ENCODE measurements at regions not wholly inside any gene's neighbourhood (a gene's known extent, or its start where the extent isn't known, plus 50 kb on each side); places are given as distances from the start of the nearest gene placed in this dataset.

DNA sequence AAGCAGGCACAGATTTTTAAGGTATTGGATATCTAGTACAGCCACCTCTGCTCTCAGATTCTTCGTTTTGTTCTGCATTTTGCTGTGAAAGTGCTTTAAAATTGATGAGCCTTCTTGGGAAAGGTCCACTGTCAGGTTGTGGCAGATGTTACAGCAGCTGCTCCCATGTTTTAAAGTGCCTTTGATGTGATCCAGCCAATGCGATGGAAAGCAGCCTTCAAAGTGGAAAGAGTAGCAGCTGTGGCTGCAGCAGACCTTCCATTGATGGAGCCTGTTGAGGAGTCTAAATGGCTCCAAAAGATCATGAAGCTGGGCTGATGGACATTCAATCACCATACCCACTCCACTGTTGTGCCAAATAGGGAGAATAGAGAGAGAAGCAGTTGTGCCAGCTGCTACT, 816.9 kb downstream of the PLA2G4A start:
- H3K4me3 ChIP-seq (ENCODE audit: low read depth in 1 of 3, low read length in 3 of 3) = no peak overlapping the region
- H3K9me3 ChIP-seq (ENCODE audit: control insufficient read depth in 4 of 4, low read length in 3 of 4) = no peaks in the 10 kb centered on the region
- H3K9ac ChIP-seq (ENCODE audit: low read depth in 1 of 2, low read length in 2 of 2) = no peak overlapping the region
- no peak overlapping the region for H3K27ac ChIP-seq (ENCODE audit: low read depth in 1 of 2, low read length in 2 of 2)
- TF ChIP-seq FOXA2 (IDR thresholded peaks at IDR 0.05) (no peak), FOXA1 (IDR thresholded peaks at IDR 0.05) (no peak), EGR1 (IDR thresholded peaks at IDR 0.05; ENCODE audit: low read depth in 2 of 2) (no peak), RAD21 (IDR thresholded peaks at IDR 0.05) (no peak), HNF4A (conservative IDR thresholded peaks at IDR 0.05) (no peak), NR2F2 (IDR thresholded peaks at IDR 0.05) (no peak), GABPA (IDR thresholded peaks at IDR 0.05 in 1 of 2, conservative IDR thresholded peaks at IDR 0.05 in 1 of 2) (no peak), YY1 (IDR thresholded peaks at IDR 0.05) (no peak), JUND (IDR thresholded peaks at IDR 0.05) (no peak), HNF4G (IDR thresholded peaks at IDR 0.05) (no peak), RXRA (IDR thresholded peaks at IDR 0.05) (no peak), TAF1 (conservative IDR thresholded peaks at IDR 0.05) (no peak), SP1 (IDR thresholded peaks at IDR 0.05) (no peak)
- TF ChIP-seq, protein P1, sequence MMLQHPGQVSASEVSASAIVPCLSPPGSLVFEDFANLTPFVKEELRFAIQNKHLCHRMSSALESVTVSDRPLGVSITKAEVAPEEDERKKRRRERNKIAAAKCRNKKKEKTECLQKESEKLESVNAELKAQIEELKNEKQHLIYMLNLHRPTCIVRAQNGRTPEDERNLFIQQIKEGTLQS (IDR thresholded peaks at IDR 0.05) = no peak
- TF ChIP-seq, protein P2, sequence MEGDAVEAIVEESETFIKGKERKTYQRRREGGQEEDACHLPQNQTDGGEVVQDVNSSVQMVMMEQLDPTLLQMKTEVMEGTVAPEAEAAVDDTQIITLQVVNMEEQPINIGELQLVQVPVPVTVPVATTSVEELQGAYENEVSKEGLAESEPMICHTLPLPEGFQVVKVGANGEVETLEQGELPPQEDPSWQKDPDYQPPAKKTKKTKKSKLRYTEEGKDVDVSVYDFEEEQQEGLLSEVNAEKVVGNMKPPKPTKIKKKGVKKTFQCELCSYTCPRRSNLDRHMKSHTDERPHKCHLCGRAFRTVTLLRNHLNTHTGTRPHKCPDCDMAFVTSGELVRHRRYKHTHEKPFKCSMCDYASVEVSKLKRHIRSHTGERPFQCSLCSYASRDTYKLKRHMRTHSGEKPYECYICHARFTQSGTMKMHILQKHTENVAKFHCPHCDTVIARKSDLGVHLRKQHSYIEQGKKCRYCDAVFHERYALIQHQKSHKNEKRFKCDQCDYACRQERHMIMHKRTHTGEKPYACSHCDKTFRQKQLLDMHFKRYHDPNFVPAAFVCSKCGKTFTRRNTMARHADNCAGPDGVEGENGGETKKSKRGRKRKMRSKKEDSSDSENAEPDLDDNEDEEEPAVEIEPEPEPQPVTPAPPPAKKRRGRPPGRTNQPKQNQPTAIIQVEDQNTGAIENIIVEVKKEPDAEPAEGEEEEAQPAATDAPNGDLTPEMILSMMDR (IDR thresholded peaks at IDR 0.05; ENCODE audit: low read depth, low read length, missing input control) = no peak
- TF ChIP-seq, protein P3, sequence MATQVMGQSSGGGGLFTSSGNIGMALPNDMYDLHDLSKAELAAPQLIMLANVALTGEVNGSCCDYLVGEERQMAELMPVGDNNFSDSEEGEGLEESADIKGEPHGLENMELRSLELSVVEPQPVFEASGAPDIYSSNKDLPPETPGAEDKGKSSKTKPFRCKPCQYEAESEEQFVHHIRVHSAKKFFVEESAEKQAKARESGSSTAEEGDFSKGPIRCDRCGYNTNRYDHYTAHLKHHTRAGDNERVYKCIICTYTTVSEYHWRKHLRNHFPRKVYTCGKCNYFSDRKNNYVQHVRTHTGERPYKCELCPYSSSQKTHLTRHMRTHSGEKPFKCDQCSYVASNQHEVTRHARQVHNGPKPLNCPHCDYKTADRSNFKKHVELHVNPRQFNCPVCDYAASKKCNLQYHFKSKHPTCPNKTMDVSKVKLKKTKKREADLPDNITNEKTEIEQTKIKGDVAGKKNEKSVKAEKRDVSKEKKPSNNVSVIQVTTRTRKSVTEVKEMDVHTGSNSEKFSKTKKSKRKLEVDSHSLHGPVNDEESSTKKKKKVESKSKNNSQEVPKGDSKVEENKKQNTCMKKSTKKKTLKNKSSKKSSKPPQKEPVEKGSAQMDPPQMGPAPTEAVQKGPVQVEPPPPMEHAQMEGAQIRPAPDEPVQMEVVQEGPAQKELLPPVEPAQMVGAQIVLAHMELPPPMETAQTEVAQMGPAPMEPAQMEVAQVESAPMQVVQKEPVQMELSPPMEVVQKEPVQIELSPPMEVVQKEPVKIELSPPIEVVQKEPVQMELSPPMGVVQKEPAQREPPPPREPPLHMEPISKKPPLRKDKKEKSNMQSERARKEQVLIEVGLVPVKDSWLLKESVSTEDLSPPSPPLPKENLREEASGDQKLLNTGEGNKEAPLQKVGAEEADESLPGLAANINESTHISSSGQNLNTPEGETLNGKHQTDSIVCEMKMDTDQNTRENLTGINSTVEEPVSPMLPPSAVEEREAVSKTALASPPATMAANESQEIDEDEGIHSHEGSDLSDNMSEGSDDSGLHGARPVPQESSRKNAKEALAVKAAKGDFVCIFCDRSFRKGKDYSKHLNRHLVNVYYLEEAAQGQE (IDR thresholded peaks at IDR 0.05) = no peak
- TF ChIP-seq, protein P4, sequence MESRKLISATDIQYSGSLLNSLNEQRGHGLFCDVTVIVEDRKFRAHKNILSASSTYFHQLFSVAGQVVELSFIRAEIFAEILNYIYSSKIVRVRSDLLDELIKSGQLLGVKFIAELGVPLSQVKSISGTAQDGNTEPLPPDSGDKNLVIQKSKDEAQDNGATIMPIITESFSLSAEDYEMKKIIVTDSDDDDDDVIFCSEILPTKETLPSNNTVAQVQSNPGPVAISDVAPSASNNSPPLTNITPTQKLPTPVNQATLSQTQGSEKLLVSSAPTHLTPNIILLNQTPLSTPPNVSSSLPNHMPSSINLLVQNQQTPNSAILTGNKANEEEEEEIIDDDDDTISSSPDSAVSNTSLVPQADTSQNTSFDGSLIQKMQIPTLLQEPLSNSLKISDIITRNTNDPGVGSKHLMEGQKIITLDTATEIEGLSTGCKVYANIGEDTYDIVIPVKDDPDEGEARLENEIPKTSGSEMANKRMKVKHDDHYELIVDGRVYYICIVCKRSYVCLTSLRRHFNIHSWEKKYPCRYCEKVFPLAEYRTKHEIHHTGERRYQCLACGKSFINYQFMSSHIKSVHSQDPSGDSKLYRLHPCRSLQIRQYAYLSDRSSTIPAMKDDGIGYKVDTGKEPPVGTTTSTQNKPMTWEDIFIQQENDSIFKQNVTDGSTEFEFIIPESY (IDR thresholded peaks at IDR 0.05) = no peak
- TF ChIP-seq, protein P5, sequence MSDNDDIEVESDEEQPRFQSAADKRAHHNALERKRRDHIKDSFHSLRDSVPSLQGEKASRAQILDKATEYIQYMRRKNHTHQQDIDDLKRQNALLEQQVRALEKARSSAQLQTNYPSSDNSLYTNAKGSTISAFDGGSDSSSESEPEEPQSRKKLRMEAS (IDR thresholded peaks at IDR 0.05) = no peak
- 66% methylated on average over 2 of the region's 2 CpGs for WGBS
- no peaks in the 10 kb centered on the region for H3K36me3 ChIP-seq (ENCODE audit: control insufficient read depth in 4 of 4, insufficient read depth in 3 of 4, low read depth in 1 of 4, low read length in 3 of 4)
- DNase-seq (ENCODE audit: low spot score) = no peak
- no peaks in the 10 kb centered on the region for H3K4me1 ChIP-seq (ENCODE audit: control insufficient read depth in 4 of 4, insufficient read depth in 4 of 4, low read length in 3 of 4)
- no peaks in the 10 kb centered on the region for H3K27me3 ChIP-seq (ENCODE audit: control insufficient read depth in 4 of 4, insufficient read depth in 4 of 4, low read length in 3 of 4)

Measured in liver (tissue), 8 donors.